Heart right ventricle (tissue), 16 donors: ENCODE measurements at regions not wholly inside any gene's neighbourhood (a gene's known extent, or its start where the extent isn't known, plus 50 kb on each side); places are given as distances from the start of the nearest gene placed in this dataset.

Experiments
- ATAC-seq, 8 donors: fragments of 200-7000 bp; cut with Tn5 transposase; one replicate each; pipeline ENCODE4 v1.9.1; 2020; ENCODE audit warnings: mild to moderate bottlenecking in 8 of 8, moderate library complexity in 8 of 8, moderate number of reproducible peaks in 1 of 8
- DNase-seq, 2 donors: peaks; one replicate each; pipeline ENCODE4 v3.0.0-alpha.2; 2020
- H3K27ac ChIP-seq, 10 donors: fragments of 200-600 bp; sonication (generic) in 2 of 10; one replicate each; pipeline versions ENCODE4 v1.5.0 to v1.8.0; 2020 to 2022; ENCODE audit warnings: mild to moderate bottlenecking in 3 of 10
- H3K27me3 ChIP-seq, 7 donors: fragments of 200-600 bp; one replicate each; pipeline ENCODE4 v1.8.0; 2021 to 2022; ENCODE audit warnings: mild to moderate bottlenecking in 2 of 7
- H3K36me3 ChIP-seq, 9 donors: fragments of 200-600 bp; sonication (generic) in 1 of 9; one replicate each; pipeline versions ENCODE4 v1.5.0 to v1.8.0; 2020 to 2022; ENCODE audit warnings: mild to moderate bottlenecking in 2 of 9
- H3K4me1 ChIP-seq, 9 donors: fragments of 200-600 bp; sonication (generic) in 1 of 9; one replicate each; pipeline versions ENCODE4 v1.5.0 to v1.8.0; 2020 to 2022; ENCODE audit warnings: mild to moderate bottlenecking in 4 of 9
- H3K4me3 ChIP-seq, 10 donors: fragments of 200-600 bp; sonication (generic) in 2 of 10; one replicate each; pipeline versions ENCODE4 v1.5.0 to v1.8.0; 2020 to 2022; ENCODE audit warnings: mild to moderate bottlenecking in 7 of 10, moderate library complexity in 2 of 10
- H3K9me3 ChIP-seq, 11 donors: fragments of 200-600 bp in 10 of 11; sonication (generic) in 2 of 11; one replicate each; pipeline versions ENCODE4 v1.5.0 to v1.8.0; 2013 to 2022; ENCODE audit warnings: mild to moderate bottlenecking in 2 of 11, control low read depth in 1 of 11, moderate library complexity in 1 of 11
- CTCF ChIP-seq, 9 donors: fragments of 200-600 bp; sonication (generic) in 2 of 9; IDR thresholded peaks; one replicate each; pipeline versions ENCODE4 v1.5.0 to v1.8.0; 2021 to 2022; ENCODE audit warnings: antibody characterized with exemption in 9 of 9, mild to moderate bottlenecking in 5 of 9, moderate library complexity in 1 of 9
- WGBS, 2 donors: extraction: QIAGEN DNeasy Blood & Tissue Kit; methylation state at CpG; one replicate each; pipeline ENCODE4 v1.1.7; 2013; ENCODE audit warnings: inconsistent platforms in 1 of 2; 5-methylcytosine and 5-hydroxymethylcytosine counted together
- intact Hi-C, 10 donors: fragments of 100-400 bp; cut with DNase I; formaldehyde crosslinking; loops; one replicate each; pipeline versions ENCODE4 v1.11.1 to v1.14.2; 2022
- donor health status: Arrhythmogenic right ventricular cardiomyopathy.
- donor health status: ischemic (EF 13 %, LVEDD 7.1; RV severe dilation, severe dysfunction).
- donor health status: healthy with polysubstance abuse.
- donor health status: DM: no; HTN: yes; CAD: no.
- donor health status: DM: no; HTN: no; CAD: no.
- donor health status: ischemic (EF 25% LVEDD 6.9; RV normal size, moderate dysfunction).
- donor health status: ischemic (EF 25% LVEDD 5.7; RV mildly dilated, moderate dysfunction).
- donor health status: healthy.
- donor health status: DM: yes; HTN: yes; CAD: no.
- donor health status: Ischemic cardiomyopathy.
- donor health status: ischemic (EF 35%, LVEDD 5.7; RV mildly dilated, moderate dysfunction).
- donor health status: nonischemic (EF 11% LVEDD 7.7; RV severe dilation, severe dysfunction).
- donor health status: DM: yes; HTN: yes; CAD: no.
- donor health status: PGD.
- donor health status: ischemic (EF 29% LVEDD 5.4; RV normal size, mild dysfunction).
- donor health status: nonischemic (EF 23%, LVEDD 6.1; RV moderate dilation, normal function).

GRCh38 chr4:130484826-130485225 is 1388.9 kb downstream of the C4orf33 start:
- ATAC-seq (no peak), DNase-seq (no peak)
- H3K4me1 ChIP-seq, result no peaks in the 10 kb centered on the region
- no peaks in the 10 kb centered on the region for H3K9me3 ChIP-seq
- no peak overlapping the region for H3K27ac ChIP-seq
- no peaks in the 10 kb centered on the region for H3K27me3 ChIP-seq
- H3K36me3 ChIP-seq, result no peaks in the 10 kb centered on the region
- intact Hi-C loops, result no loop called here
- 74 to 84% methylated on average over 5 of the region's 5 CpGs for WGBS, 2 donors
- no peak for TF ChIP-seq CTCF (IDR thresholded peaks at IDR 0.05)
- H3K4me3 ChIP-seq, result no peak overlapping the region

GRCh38 chr4:130485371-130485770 is 1389.4 kb downstream of the C4orf33 start:
- no peak for DNase-seq
- Histone ChIP-seq H3K4me3 (no peak overlapping the region), H3K9me3 (no peaks in the 10 kb centered on the region), H3K4me1 (no peaks in the 10 kb centered on the region), H3K27me3 (no peaks in the 10 kb centered on the region), H3K36me3 (no peaks in the 10 kb centered on the region), H3K27ac (no peak overlapping the region)
- intact Hi-C loops, result no loop called here
- 75 to 87% methylated on average over 3 of the region's 3 CpGs for WGBS, 2 donors
- no peak for TF ChIP-seq CTCF (IDR thresholded peaks at IDR 0.05)
- ATAC-seq, result no peak

GRCh38 chr4:130486186-130486585 is 1390.2 kb downstream of the C4orf33 start:
- Histone ChIP-seq H3K36me3 (no peaks in the 10 kb centered on the region), H3K27me3 (no peaks in the 10 kb centered on the region), H3K9me3 (peaks cover 0 to 5% (median 0%) of the 10 kb centered on the region in 11 donors), H3K27ac (no peak overlapping the region), H3K4me1 (no peaks in the 10 kb centered on the region), H3K4me3 (no peak overlapping the region)
- no peak for ATAC-seq
- intact Hi-C loops, result no loop called here
- no peak for TF ChIP-seq CTCF (IDR thresholded peaks at IDR 0.05)
- no peak for DNase-seq

- H3K4me3 ChIP-seq, result no peak overlapping the region
- ATAC-seq (no peak), DNase-seq (no peak)
- no peaks in the 10 kb centered on the region for H3K36me3 ChIP-seq
- no peak overlapping the region for H3K27ac ChIP-seq
- H3K27me3 ChIP-seq, result no peaks in the 10 kb centered on the region
- intact Hi-C loops, result no loop called here
- TF ChIP-seq CTCF (IDR thresholded peaks at IDR 0.05), result no peak
- H3K9me3 ChIP-seq, result peaks cover 0 to 11% (median 0%) of the 10 kb centered on the region in 11 donors
- H3K4me1 ChIP-seq, result no peaks in the 10 kb centered on the region
Measured at GRCh38 chr4:130486841-130487240, 1390.9 kb downstream of the C4orf33 start.

- Histone ChIP-seq H3K27ac (no peak overlapping the region), H3K36me3 (no peaks in the 10 kb centered on the region), H3K27me3 (no peaks in the 10 kb centered on the region), H3K4me1 (no peaks in the 10 kb centered on the region), H3K9me3 (no peaks in the 10 kb centered on the region), H3K4me3 (no peak overlapping the region)
- no peak for TF ChIP-seq CTCF (IDR thresholded peaks at IDR 0.05)
- intact Hi-C loops, result no loop called here
- WGBS, 2 donors, result 89 to 91% methylated on average over 3 of the region's 3 CpGs
- DNase-seq, result no peak
- no peak for ATAC-seq
Measured at GRCh38 chr4:130510661-130511060, 1414.7 kb downstream of the C4orf33 start.
